ENCODE measurements at regions not wholly inside any gene's neighbourhood (a gene's known extent, or its start where the extent isn't known, plus 50 kb on each side); places are given as distances from the start of the nearest gene placed in this dataset.
"Not testable (repeated sequence)": the region's sequence is repeated elsewhere in the genome, so short reads cannot be mapped to it uniquely, and the experiment has no call there.

GRCh38 chr10:23955456-23956225, 253.3 kb upstream of the KIAA1217 start:
- DNase-seq (ENCODE audit: low read depth in 3 of 3): no peak

- no peak for DNase-seq (ENCODE audit: low read depth in 3 of 3)
These were observed 243.8 kb upstream of the KIAA1217 start for GRCh38 chr10:23965123-23965522.

- DNase-seq (ENCODE audit: low read depth in 3 of 3): no peak
These were observed 243.1 kb upstream of the KIAA1217 start for GRCh38 chr10:23965880-23966279.

GRCh38 chr10:23966504-23967051, 242.4 kb upstream of the KIAA1217 start:
- DNase-seq (ENCODE audit: low read depth in 3 of 3): no peak

- DNase-seq (ENCODE audit: low read depth in 3 of 3): no peak
These were observed 240.6 kb upstream of the KIAA1217 start for GRCh38 chr10:23968301-23968700.

- no peak for DNase-seq (ENCODE audit: low read depth in 3 of 3)
These were observed 234.1 kb upstream of the KIAA1217 start for GRCh38 chr10:23974746-23975272.

GRCh38 chr10:23975431-23975830, 233.5 kb upstream of the KIAA1217 start:
- DNase-seq (ENCODE audit: low read depth in 3 of 3): no peak

- DNase-seq (ENCODE audit: low read depth in 3 of 3): no peak
These were observed 232.7 kb upstream of the KIAA1217 start for GRCh38 chr10:23976275-23976674.

GRCh38 chr10:23978317-23978716, 230.6 kb upstream of the KIAA1217 start:
- no peak for DNase-seq (ENCODE audit: low read depth in 3 of 3)

- no peak for DNase-seq (ENCODE audit: low read depth in 3 of 3)
These were observed 228.8 kb upstream of the KIAA1217 start for GRCh38 chr10:23980094-23980493.

- no peak for DNase-seq (ENCODE audit: low read depth in 3 of 3)
These were observed 227.2 kb upstream of the KIAA1217 start for GRCh38 chr10:23981520-23982309.

- DNase-seq (ENCODE audit: low read depth in 3 of 3): not testable (repeated sequence)
These were observed 224.5 kb upstream of the KIAA1217 start for GRCh38 chr10:23984405-23984804.

GRCh38 chr10:23988006-23988405, 220.9 kb upstream of the KIAA1217 start:
- DNase-seq (ENCODE audit: low read depth in 3 of 3): no peak

- DNase-seq (ENCODE audit: low read depth in 3 of 3): peak in 1 of 3 experiments; percentile 17
These were observed 214.4 kb upstream of the KIAA1217 start for GRCh38 chr10:23994459-23995046.

- DNase-seq (ENCODE audit: low read depth in 3 of 3): no peak
These were observed 209.5 kb upstream of the KIAA1217 start for GRCh38 chr10:23999445-23999844.

- DNase-seq (ENCODE audit: low read depth in 3 of 3): no peak
These were observed 208.6 kb upstream of the KIAA1217 start for GRCh38 chr10:24000271-24000813.

- no peak for DNase-seq (ENCODE audit: low read depth in 3 of 3)
These were observed 202.2 kb upstream of the KIAA1217 start for GRCh38 chr10:24006741-24007140.

GRCh38 chr10:24007359-24007758, 201.6 kb upstream of the KIAA1217 start:
- DNase-seq (ENCODE audit: low read depth in 3 of 3): no peak

GRCh38 chr10:24008164-24009091, 200.5 kb upstream of the KIAA1217 start:
- no peak for DNase-seq (ENCODE audit: low read depth in 3 of 3)

- DNase-seq (ENCODE audit: low read depth in 3 of 3): no peak
These were observed 199.8 kb upstream of the KIAA1217 start for GRCh38 chr10:24009115-24009514.

GRCh38 chr10:24009736-24010135, 199.2 kb upstream of the KIAA1217 start:
- DNase-seq (ENCODE audit: low read depth in 3 of 3): no peak
